WTC11 (cell line): ENCODE measurements at regions not wholly inside any gene's neighbourhood (a gene's known extent, or its start where the extent isn't known, plus 50 kb on each side); places are given as distances from the start of the nearest gene placed in this dataset.
"Not testable (repeated sequence)": the region's sequence is repeated elsewhere in the genome, so short reads cannot be mapped to it uniquely, and the experiment has no call there.

Experiments used
- TF ChIP-seq, protein P1 (sequence below): sonication (generic); formaldehyde crosslinking; IDR thresholded peaks from 2 replicates; pipeline ENCODE4 v1.8.0; 2022; ENCODE audit warnings: mild to moderate bottlenecking, missing genetic modification reagents
- TF ChIP-seq, protein P2 (sequence below): fragments of 200-600 bp; IDR thresholded peaks from 2 replicates; pipeline ENCODE4 v1.8.0; 2022; ENCODE audit warnings: antibody characterized with exemption

DNA sequence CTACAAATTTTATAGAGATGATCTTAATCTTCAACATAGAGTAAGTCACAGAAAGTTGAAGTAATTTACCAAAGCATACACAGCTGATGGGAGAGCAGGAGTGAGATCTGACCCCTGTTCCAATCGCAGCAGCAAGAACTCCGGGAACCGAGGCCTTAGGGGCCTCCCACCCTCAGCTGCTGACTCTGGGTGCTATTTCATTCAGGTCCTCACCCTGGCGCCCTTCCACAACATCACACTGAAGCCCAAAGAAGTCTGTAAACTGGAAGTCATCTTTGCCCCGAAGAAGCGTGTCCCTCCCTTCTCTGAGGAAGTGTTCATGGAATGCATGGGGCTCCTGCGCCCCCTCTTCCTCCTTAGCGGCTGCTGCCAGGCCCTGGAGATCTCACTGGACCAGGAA is 57.0 kb upstream of the NBPF12 start:
- TF ChIP-seq, protein P1, sequence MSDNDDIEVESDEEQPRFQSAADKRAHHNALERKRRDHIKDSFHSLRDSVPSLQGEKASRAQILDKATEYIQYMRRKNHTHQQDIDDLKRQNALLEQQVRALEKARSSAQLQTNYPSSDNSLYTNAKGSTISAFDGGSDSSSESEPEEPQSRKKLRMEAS (CRISPR knock-in tag): not testable (repeated sequence)
- TF ChIP-seq, protein P2, sequence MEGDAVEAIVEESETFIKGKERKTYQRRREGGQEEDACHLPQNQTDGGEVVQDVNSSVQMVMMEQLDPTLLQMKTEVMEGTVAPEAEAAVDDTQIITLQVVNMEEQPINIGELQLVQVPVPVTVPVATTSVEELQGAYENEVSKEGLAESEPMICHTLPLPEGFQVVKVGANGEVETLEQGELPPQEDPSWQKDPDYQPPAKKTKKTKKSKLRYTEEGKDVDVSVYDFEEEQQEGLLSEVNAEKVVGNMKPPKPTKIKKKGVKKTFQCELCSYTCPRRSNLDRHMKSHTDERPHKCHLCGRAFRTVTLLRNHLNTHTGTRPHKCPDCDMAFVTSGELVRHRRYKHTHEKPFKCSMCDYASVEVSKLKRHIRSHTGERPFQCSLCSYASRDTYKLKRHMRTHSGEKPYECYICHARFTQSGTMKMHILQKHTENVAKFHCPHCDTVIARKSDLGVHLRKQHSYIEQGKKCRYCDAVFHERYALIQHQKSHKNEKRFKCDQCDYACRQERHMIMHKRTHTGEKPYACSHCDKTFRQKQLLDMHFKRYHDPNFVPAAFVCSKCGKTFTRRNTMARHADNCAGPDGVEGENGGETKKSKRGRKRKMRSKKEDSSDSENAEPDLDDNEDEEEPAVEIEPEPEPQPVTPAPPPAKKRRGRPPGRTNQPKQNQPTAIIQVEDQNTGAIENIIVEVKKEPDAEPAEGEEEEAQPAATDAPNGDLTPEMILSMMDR: not testable (repeated sequence)
